ENCODE measurements at regions not wholly inside any gene's neighbourhood (a gene's known extent, or its start where the extent isn't known, plus 50 kb on each side); places are given as distances from the start of the nearest gene placed in this dataset.

DNA sequence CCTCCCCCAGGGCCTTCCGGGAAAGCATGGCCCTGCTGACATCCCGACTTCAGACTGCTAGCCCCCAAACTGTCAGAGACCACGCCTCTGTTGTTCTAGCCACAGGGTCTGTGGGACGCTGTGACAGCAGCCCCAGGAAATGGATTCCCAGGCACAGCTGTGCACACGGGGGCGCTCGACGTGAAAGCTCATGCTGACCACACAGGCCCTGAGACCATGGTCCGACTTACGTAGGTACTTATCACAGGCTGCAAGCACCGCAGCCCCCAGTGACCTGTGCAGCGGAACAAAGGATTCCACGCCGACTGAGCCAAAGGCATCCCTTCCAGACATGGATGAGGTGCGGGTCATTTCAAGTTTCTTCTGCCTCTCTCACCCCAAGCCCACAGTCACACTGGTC lies 150.6 kb downstream of the CTTN start:
- H3K27me3 ChIP-seq (ENCODE audit: insufficient read depth, low read depth), result no peaks in the 10 kb centered on the region
- DNase-seq, result peak in 1 of 2 experiments; percentile 25
- no peaks in the 10 kb centered on the region for H3K9me3 ChIP-seq (ENCODE audit: insufficient read depth, low read depth)
- intact Hi-C loops (cut with micrococcal nuclease; ENCODE audit: unreplicated experiment), result no loop called here
- no peak overlapping the region for H3K4me2 ChIP-seq
- no peaks in the 10 kb centered on the region for H3K79me2 ChIP-seq (ENCODE audit: low read depth)
- H2AFZ ChIP-seq, result no peak overlapping the region
- no peaks in the 10 kb centered on the region for H3K4me1 ChIP-seq (replicated peaks; ENCODE audit: insufficient read depth)
- H3K9me2 ChIP-seq (ENCODE audit: insufficient read depth), result no peaks in the 10 kb centered on the region
- no peak for TF ChIP-seq EZH2 (IDR thresholded peaks at IDR 0.05; ENCODE audit: low read depth)
- TF ChIP-seq, protein P1, sequence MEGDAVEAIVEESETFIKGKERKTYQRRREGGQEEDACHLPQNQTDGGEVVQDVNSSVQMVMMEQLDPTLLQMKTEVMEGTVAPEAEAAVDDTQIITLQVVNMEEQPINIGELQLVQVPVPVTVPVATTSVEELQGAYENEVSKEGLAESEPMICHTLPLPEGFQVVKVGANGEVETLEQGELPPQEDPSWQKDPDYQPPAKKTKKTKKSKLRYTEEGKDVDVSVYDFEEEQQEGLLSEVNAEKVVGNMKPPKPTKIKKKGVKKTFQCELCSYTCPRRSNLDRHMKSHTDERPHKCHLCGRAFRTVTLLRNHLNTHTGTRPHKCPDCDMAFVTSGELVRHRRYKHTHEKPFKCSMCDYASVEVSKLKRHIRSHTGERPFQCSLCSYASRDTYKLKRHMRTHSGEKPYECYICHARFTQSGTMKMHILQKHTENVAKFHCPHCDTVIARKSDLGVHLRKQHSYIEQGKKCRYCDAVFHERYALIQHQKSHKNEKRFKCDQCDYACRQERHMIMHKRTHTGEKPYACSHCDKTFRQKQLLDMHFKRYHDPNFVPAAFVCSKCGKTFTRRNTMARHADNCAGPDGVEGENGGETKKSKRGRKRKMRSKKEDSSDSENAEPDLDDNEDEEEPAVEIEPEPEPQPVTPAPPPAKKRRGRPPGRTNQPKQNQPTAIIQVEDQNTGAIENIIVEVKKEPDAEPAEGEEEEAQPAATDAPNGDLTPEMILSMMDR (conservative IDR thresholded peaks at IDR 0.05), result no peak
- no peaks in the 10 kb centered on the region for H3F3A ChIP-seq (ENCODE audit: insufficient read depth, low read depth)
- no TSS peak for BruUV-seq (replicated peaks)
- ChIA-PET CTCF (interaction anchor here (0.5 kb wide), 1 partner anchor 56 kb away, joined by 9 read pairs; no protein-coding TSS in a partner anchor), POLR2A (ENCODE audit: unreplicated experiment) (no interaction called here)
- no peaks in the 10 kb centered on the region for H3K36me3 ChIP-seq (ENCODE audit: low read depth)
- H3K27ac ChIP-seq, result no peak overlapping the region
- H3K4me3 ChIP-seq, result no peak overlapping the region
- peaks cover 25% of the 10 kb centered on the region; the same call in 1 of the 2 replicates for H4K20me1 ChIP-seq (ENCODE audit: insufficient read depth)

DNA sequence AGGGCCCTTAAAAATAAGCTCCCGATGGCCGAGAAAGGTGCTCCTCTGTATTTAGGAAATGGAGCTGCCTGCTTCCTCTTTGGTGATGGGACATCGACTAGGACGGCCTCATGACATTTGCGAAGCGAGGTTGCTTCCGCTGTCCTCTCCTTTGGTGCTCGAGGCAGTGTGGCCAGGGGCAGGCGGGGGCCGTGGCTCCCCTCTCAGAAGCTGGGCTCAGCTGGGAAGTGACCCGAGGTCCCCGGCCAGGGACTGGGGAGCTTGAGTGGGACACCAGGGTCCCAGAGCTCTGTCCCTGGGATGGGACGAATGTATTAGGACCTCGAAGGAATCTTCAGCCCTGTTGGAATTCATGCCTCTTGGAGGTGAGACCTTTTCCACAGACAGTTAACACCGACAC lies 151.1 kb downstream of the CTTN start:
- Histone ChIP-seq H3K4me3 (no peak overlapping the region), H3K4me1 (replicated peaks; ENCODE audit: insufficient read depth) (no peaks in the 10 kb centered on the region), H3K4me2 (no peak overlapping the region), H3K9me2 (ENCODE audit: insufficient read depth) (no peaks in the 10 kb centered on the region), H2AFZ (no peak overlapping the region), H3K9me3 (ENCODE audit: insufficient read depth, low read depth) (no peaks in the 10 kb centered on the region), H3K27ac (no peak overlapping the region), H3K79me2 (ENCODE audit: low read depth) (no peaks in the 10 kb centered on the region), H3F3A (ENCODE audit: insufficient read depth, low read depth) (no peaks in the 10 kb centered on the region), H3K27me3 (ENCODE audit: insufficient read depth, low read depth) (no peaks in the 10 kb centered on the region), H4K20me1 (ENCODE audit: insufficient read depth) (peaks cover 24% of the 10 kb centered on the region; the same call in 1 of the 2 replicates), H3K36me3 (ENCODE audit: low read depth) (no peaks in the 10 kb centered on the region)
- intact Hi-C loops (cut with micrococcal nuclease; ENCODE audit: unreplicated experiment), result no loop called here
- TF ChIP-seq EZH2 (IDR thresholded peaks at IDR 0.05; ENCODE audit: low read depth), result no peak
- TF ChIP-seq, protein P1 (conservative IDR thresholded peaks at IDR 0.05), result no peak
- BruUV-seq (replicated peaks), result no TSS peak
- CTCF ChIA-PET, result no interaction called here
- DNase-seq, result no peak
- POLR2A ChIA-PET (ENCODE audit: unreplicated experiment), result no interaction called here

DNA sequence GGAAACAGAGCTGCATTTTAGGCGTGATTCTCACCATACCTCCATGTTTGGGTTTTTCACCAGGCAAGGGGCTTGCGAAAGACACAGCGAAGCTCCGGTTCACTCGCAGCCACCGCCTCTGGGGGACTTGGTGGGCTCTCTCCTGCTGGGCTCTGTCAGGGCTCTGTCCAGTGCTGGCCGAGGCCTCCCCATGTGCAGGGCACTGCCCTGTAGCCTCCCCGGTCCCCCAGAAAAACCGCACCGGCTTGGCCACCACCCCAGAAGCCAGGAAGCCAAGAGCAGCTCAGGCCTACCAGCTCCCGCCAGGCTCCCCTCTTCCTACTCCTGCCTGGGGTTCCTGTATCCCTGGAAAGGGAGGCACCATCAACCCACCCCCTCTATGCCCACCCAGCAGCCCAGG lies 151.5 kb downstream of the CTTN start:
- Histone ChIP-seq H4K20me1 (ENCODE audit: insufficient read depth) (peaks cover 20% of the 10 kb centered on the region; the same call in 1 of the 2 replicates), H3K9me3 (ENCODE audit: insufficient read depth, low read depth) (no peaks in the 10 kb centered on the region), H3K79me2 (ENCODE audit: low read depth) (no peaks in the 10 kb centered on the region), H3K9me2 (ENCODE audit: insufficient read depth) (no peaks in the 10 kb centered on the region), H3K36me3 (ENCODE audit: low read depth) (no peaks in the 10 kb centered on the region), H3K4me3 (no peak overlapping the region), H3K27me3 (ENCODE audit: insufficient read depth, low read depth) (no peaks in the 10 kb centered on the region), H3F3A (ENCODE audit: insufficient read depth, low read depth) (no peaks in the 10 kb centered on the region), H3K4me1 (replicated peaks; ENCODE audit: insufficient read depth) (no peaks in the 10 kb centered on the region), H3K4me2 (no peak overlapping the region), H3K27ac (no peak overlapping the region), H2AFZ (no peak overlapping the region)
- TF ChIP-seq, protein P1 (conservative IDR thresholded peaks at IDR 0.05), result no peak
- no peak for TF ChIP-seq EZH2 (IDR thresholded peaks at IDR 0.05; ENCODE audit: low read depth)
- no TSS peak for BruUV-seq (replicated peaks)
- no peak for DNase-seq
- POLR2A ChIA-PET (ENCODE audit: unreplicated experiment), result no interaction called here
- intact Hi-C loops (cut with micrococcal nuclease; ENCODE audit: unreplicated experiment), result no loop called here
- CTCF ChIA-PET, result no interaction called here
